Pancreas (tissue), 10 donors: ENCODE measurements at regions not wholly inside any gene's neighbourhood (a gene's known extent, or its start where the extent isn't known, plus 50 kb on each side); places are given as distances from the start of the nearest gene placed in this dataset.
A peak's percentile ranks its signal among the peaks of the same experiment; 100 is the strongest.

Experiments
- ATAC-seq, 4 donors: fragments of 200-7000 bp; cut with Tn5 transposase; one replicate each; pipeline versions ENCODE4 v1.8.0 to v1.9.1; 2020; ENCODE audit warnings: mild to moderate bottlenecking in 4 of 4, moderate library complexity in 4 of 4
- DNase-seq, 6 donors: peaks; one replicate each; pipeline ENCODE4 v3.0.0-alpha.2; 2020
- FAIRE-seq: peaks from 2 replicates; lab custom pipeline; 2012; peaks lifted over from hg19 to GRCh38; lab: Jason Lieb, UNC
- H3K27ac ChIP-seq, 4 donors: fragments of 200-600 bp; sonication (generic); 1 replicate in 3 of 4; 2 replicates in 1 of 4; pipeline versions ENCODE4 v1.5.0 to v1.8.0; 2020
- H3K27me3 ChIP-seq, 4 donors: fragments of 200-600 bp; one replicate each; pipeline ENCODE4 v1.8.0; 2021
- H3K36me3 ChIP-seq, 3 donors: fragments of 200-600 bp; sonication (generic) in 1 of 3; one replicate each; pipeline versions ENCODE4 v1.5.0 to v1.8.0; 2020 to 2021
- H3K4me1 ChIP-seq, 3 donors: fragments of 200-600 bp; one replicate each; pipeline ENCODE4 v1.8.0; 2021
- H3K4me3 ChIP-seq, 4 donors: fragments of 200-600 bp; sonication (generic) in 2 of 4; one replicate each; pipeline versions ENCODE4 v1.5.0 to v1.8.0; 2020 to 2021
- H3K9me3 ChIP-seq, 4 donors: fragments of 200-600 bp; one replicate each; pipeline ENCODE4 v1.8.0; 2021
- WGBS, 2 donors: extraction: QIAGEN DNeasy Blood & Tissue Kit; methylation state at CpG; one replicate each; pipeline ENCODE4 v1.1.7; 2013; 5-methylcytosine and 5-hydroxymethylcytosine counted together
- intact Hi-C, 3 donors: fragments of 100-400 bp; cut with DNase I; formaldehyde crosslinking; loops; one replicate each; pipeline versions ENCODE4 v1.11.1 to v1.14.2; 2022
- TF ChIP-seq, protein P1 (sequence below), 4 donors: fragments of 200-600 bp; sonication (generic) in 3 of 4; IDR thresholded peaks; one replicate each; pipeline versions ENCODE4 v1.5.0 to v1.8.0; 2021; ENCODE audit warnings: antibody characterized with exemption in 4 of 4
- donor health status: healthy with polysubstance abuse.
- donor health status: DM: no; HTN: no; CAD: no; lungs with moderate emphysema.
- donor health status: DM: no; HTN: no; CAD: no.
- donor health status: control.
- donor health status: control.
- donor health status: Bipolar disorder and iron deficiency.
- donor health status: DM: yes; HTN: yes; CAD: no.
- donor health status: DM: no; HTN: no; CAD: no.
- donor health status: DM: no; HTN: no; CAD: no.
- donor health status: DM: yes; HTN: yes; CAD: no.

DNA sequence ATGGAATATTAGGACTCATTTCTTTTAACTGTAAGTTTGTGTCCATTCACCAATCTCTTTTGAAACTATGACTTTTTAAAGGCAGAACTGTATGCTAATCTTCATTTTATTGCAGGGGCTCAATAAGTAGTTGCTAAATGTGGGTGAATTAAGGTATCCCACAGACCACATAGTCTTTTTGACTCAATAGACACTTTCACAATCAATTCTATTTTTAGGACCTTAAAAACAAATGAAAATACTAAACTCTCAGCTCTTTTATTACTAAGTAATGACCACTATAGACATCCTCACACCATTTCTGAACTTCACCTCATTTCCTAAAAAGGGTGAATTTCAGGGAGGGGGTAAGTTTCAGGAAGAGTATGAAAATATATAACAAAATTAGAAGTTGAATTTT, 106.8 kb upstream of the BEND6 start:
- Histone ChIP-seq H3K4me3 (no peak overlapping the region), H3K9me3 (no peaks in the 10 kb centered on the region), H3K4me1 (no peaks in the 10 kb centered on the region), H3K36me3 (no peaks in the 10 kb centered on the region), H3K27me3 (peaks cover 0 to 5% (median 0%) of the 10 kb centered on the region in 4 donors), H3K27ac (no peak overlapping the region)
- FAIRE-seq (no peak), DNase-seq (no peak), ATAC-seq (no peak)
- intact Hi-C loops, result loop anchor here in 2 of 3 donors (5.0 to 10.0 kb wide), 2 partner anchors 133 to 141 kb away; no protein-coding TSS in a partner anchor
- TF ChIP-seq, protein P1, sequence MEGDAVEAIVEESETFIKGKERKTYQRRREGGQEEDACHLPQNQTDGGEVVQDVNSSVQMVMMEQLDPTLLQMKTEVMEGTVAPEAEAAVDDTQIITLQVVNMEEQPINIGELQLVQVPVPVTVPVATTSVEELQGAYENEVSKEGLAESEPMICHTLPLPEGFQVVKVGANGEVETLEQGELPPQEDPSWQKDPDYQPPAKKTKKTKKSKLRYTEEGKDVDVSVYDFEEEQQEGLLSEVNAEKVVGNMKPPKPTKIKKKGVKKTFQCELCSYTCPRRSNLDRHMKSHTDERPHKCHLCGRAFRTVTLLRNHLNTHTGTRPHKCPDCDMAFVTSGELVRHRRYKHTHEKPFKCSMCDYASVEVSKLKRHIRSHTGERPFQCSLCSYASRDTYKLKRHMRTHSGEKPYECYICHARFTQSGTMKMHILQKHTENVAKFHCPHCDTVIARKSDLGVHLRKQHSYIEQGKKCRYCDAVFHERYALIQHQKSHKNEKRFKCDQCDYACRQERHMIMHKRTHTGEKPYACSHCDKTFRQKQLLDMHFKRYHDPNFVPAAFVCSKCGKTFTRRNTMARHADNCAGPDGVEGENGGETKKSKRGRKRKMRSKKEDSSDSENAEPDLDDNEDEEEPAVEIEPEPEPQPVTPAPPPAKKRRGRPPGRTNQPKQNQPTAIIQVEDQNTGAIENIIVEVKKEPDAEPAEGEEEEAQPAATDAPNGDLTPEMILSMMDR (IDR thresholded peaks at IDR 0.05), result no peak

DNA sequence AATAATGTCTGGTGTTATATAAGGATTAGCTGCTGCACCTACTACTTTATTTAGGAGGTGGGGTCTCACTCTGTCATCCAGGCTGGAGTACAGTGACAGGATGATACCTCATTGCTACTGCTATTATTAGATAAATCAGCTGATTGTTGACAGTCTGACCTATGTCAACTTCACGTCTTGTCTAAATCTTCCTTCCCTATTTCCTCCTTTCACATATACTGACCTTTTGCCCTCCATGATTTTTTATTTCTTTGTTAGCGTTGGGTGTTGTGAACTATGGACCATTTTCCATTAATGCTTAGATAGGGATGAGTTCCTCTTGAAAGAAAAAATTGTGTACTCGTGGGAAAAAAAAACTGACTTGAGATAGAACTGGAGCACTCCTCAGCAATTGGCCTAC, 109.9 kb upstream of the BEND6 start:
- WGBS, 2 donors, result 85 to 88% methylated on average over 3 of the region's 3 CpGs
- ATAC-seq (no peak), FAIRE-seq (no peak), DNase-seq (no peak)
- H3K4me1 ChIP-seq, result no peaks in the 10 kb centered on the region
- H3K27ac ChIP-seq, result no peak overlapping the region
- H3K4me3 ChIP-seq, result no peak overlapping the region
- TF ChIP-seq, protein P1 (IDR thresholded peaks at IDR 0.05), result no peak
- peaks cover 0 to 16% (median 0%) of the 10 kb centered on the region in 4 donors for H3K27me3 ChIP-seq
- H3K9me3 ChIP-seq, result no peaks in the 10 kb centered on the region
- no peaks in the 10 kb centered on the region for H3K36me3 ChIP-seq
- intact Hi-C loops, result loop anchor here in 2 of 3 donors (5.0 to 10.0 kb wide), 2 partner anchors 130 to 138 kb away; no protein-coding TSS in a partner anchor

DNA sequence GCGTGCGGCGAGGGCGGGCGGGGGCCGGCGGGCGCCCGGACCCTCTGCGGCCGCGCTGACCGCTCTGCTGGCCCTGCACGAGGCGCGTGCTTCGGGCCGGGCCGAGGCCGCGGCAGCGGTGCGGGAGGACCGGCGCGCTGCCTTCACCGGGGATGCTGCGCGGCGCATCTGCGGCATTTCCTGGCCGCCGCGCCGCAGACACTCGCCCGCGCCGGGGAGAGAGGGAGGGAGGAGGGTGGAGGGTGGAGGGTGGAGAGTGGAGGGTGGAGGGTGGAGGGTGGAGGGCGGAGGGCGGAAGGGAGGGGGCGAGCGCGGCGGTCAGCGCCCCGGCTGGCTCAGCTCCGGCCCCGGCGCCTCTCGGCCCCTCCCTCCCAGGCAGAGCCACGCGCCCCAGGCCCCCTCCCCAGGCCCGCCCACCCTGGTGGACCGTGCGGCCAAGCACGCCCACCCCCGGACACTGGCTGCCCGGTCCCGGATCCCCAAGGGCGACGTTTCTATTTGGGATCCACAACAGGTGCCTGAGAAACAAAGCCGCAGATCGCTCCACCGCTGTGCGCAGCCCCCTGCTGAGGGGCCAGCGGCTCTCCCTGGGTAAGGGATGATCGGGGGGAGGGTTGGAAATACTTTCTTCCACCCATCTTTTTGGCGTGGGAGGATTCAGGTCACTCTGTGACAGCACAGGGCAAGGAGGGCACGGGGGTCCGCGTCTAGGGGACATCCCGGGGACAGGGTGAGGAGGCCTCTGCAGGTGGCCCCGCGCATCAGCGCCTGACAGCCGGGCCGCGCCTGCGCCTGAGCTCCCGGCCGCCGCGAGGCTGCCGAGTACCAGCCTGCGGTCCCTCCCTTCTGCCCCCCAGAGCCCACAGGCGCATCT, 111.2 kb upstream of the BEND6 start:
- peak; percentile 80 to 92 (median 91) for ATAC-seq
- peak; percentile 30 to 78 (median 46) for DNase-seq
- H3K4me1 ChIP-seq, result no peaks in the 10 kb centered on the region

DNA sequence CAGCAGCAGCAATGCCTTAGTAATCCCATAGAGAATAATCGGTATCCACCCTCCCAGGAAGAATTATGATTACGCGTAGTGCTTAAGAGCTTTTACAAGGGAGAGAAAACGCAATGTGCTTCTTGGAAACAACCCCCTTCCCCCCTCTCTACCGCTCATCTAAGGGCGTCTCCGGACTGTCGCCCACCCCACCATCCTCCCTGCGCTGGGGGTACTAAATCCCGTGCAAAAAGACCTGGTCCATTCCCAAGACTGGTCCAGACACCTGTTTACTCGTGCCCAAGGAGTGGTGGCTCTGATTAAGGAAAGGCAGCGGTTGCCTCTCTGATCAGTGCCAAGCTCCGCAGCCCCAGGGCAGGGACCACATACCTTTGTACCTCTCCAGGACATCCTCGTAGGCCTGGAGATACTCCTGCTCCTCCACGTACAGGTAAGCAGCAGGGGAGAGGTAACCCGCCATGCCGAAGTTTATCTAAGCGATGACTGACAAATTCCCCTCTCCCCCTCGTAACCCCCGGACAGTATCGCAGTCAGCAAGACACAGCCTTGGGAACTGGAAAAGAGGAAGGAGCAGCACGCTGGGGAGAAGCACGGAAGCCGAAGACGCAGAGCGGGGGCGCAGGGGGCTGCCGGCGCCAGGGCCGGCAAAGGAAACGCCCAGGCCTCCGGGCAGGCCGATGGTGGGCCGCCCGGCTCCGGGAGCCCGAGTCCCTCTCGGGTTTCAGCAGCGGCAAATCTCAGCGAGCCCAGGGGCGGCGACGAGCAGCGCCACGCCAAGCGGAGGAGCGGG, 112.0 kb upstream of the BEND6 start:
- peak overlapping the region; percentile 31 to 56 (median 37) for H3K4me3 ChIP-seq
- no peaks in the 10 kb centered on the region for H3K9me3 ChIP-seq
- H3K4me1 ChIP-seq, result no peaks in the 10 kb centered on the region
- H3K36me3 ChIP-seq, result no peaks in the 10 kb centered on the region
- ATAC-seq, result peak; percentile 17 to 48 (median 31)
- peak in 4 of 6 donors; percentile 22 to 67 (median 34) for DNase-seq
- H3K27ac ChIP-seq, result peak overlapping the region in 3 of 4 donors; percentile 25 to 75 (median 67)
- FAIRE-seq, result no peak
- 5 to 6% methylated on average over 46 to 47 of the region's 47 CpGs for WGBS, 2 donors
- intact Hi-C loops, result loop anchor here in 2 of 3 donors (5.0 to 10.0 kb wide), 2 partner anchors 128 to 201 kb away; partner anchors contain the start of gene DST (in 1 of the 2)
- TF ChIP-seq, protein P1 (IDR thresholded peaks at IDR 0.05), result no peak
- H3K27me3 ChIP-seq, result peaks cover 0 to 16% (median 4%) of the 10 kb centered on the region in 4 donors

More for the DNA sequence above, 111.2 kb upstream of the BEND6 start:
- H3K27me3 ChIP-seq, result peaks cover 0 to 16% (median 3%) of the 10 kb centered on the region in 4 donors
- peak overlapping the region in 3 of 4 donors; percentile 31 to 77 (median 67) for H3K27ac ChIP-seq
- peak overlapping the region; percentile 31 to 56 (median 37) for H3K4me3 ChIP-seq
- TF ChIP-seq, protein P1 (IDR thresholded peaks at IDR 0.05), result peak in 1 of 4 donors; percentile 14
- intact Hi-C loops, result loop anchor here in 2 of 3 donors (5.0 to 10.0 kb wide), 2 partner anchors 129 to 201 kb away; partner anchors contain the start of gene DST (in 1 of the 2)
- no peak for FAIRE-seq
- 1% methylated on average over 35 to 87 of the region's 87 CpGs for WGBS, 2 donors
- no peaks in the 10 kb centered on the region for H3K9me3 ChIP-seq
- no peaks in the 10 kb centered on the region for H3K36me3 ChIP-seq
